Stimulated activated CD8-positive, alpha-beta memory T cell treated with anti-CD3 and anti-CD28 coated beads, Interleukin-7, amount 100 ng/mL, for 4 hours (primary cell): ENCODE measurements at regions not wholly inside any gene's neighbourhood (a gene's known extent, or its start where the extent isn't known, plus 50 kb on each side); places are given as distances from the start of the nearest gene placed in this dataset.

Experiments used
- DNase-seq, 2 donors: peaks; one replicate each; pipeline ENCODE4 v3.0.0-alpha.2; 2020; ENCODE audit warnings: low read depth in 2 of 2

DNA sequence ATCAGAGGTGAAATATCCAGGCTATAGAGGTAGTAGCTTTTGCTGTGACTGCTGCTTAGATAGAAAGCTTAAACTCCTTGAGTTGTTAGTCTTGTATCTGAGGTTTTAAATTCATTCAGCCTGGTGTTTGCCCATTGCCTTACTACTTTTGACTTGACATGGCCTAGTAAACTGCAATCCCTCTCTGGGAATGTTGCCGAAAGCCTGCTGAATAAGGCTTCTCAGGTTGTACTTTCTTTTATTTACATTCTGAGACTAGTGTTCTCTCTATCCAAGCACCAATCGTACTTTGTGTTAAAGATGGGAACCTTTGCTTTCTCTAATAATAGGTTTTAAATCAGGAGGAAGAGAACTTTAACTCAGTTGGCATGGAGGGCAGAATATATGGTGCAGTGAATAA is 357.6 kb upstream of the CWC22 start:
- DNase-seq = no peak

- no peak for DNase-seq
These were observed 353.2 kb upstream of the CWC22 start for GRCh38 chr2:180360283-180360618.

DNA sequence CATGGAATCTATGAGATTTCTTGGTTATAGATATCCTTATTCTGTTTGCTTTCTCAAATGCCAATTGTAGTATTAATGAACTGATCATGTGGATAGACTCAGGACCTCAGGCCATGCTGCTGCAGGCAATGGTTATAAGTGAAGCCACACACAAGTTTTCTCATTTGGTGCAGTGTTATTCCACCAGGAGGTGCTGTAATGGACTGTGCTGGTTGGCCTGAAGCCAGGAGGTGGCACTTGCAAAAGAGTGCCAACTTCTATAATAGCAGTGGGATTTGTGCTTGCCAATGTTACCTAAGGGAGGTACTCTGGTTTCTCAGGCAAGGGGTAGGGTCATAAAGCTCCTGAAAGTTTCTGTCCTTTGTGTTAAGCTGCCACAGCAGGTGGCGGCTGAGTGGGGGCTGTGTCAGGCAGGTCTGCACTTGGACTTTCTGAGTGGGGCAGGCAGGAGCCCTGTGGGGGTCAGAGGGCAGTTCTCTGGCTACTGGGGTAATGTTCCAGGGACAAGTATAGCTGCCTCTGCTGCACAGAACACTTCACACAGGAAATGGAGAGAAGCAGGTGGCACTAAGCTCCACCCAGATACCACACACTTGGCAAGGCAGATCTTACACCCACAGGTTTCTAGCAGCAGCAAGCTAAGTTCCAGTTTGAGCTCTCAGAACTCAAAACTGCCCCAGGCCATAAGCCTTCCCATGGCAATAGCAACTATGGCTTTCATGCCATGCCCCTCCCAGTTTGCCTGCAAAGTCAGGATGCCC is 352.6 kb upstream of the CWC22 start:
- no peak for DNase-seq

GRCh38 chr2:180358458-180358857 is 351.4 kb upstream of the CWC22 start:
- no peak for DNase-seq

DNA sequence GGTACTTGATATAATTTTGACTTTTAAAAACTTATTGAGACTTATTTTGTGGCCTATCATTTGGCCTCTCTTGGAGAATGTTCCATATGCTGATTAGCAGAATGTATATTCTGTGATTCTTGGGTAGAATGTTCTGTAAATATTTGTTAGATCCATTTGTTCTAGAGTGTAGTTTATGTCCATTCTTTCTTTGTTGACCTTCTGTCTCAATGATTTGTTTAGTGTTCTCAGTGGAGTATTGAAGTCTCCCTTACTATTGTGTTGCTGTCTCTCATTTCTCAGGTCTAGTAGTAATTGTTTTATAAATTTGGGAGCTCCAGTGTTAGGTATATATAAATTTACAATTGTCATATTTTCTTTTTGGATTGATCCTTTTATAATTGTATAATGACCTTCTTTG is 349.6 kb upstream of the CWC22 start:
- DNase-seq = no peak

DNA sequence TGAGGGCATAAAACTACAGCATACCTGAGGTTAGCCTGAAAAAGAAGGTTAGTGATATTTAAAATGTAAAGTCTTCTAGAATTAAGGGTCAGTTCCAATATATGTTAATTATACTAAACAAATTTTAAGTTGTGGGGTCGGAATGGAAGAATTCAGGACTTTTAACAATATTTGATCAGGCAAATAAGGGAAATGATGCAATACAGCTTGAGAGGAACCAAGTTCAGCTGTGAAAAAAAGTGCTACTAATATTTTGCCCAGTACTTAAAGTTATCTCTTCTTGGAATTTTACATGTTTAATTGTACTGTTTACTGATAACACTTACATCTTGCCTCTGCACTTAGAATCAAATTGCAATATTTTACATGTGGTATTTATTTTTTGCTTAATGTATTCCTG is 345.5 kb upstream of the CWC22 start:
- no peak for DNase-seq

GRCh38 chr2:180349809-180350208 is 342.7 kb upstream of the CWC22 start:
- no peak for DNase-seq

DNA sequence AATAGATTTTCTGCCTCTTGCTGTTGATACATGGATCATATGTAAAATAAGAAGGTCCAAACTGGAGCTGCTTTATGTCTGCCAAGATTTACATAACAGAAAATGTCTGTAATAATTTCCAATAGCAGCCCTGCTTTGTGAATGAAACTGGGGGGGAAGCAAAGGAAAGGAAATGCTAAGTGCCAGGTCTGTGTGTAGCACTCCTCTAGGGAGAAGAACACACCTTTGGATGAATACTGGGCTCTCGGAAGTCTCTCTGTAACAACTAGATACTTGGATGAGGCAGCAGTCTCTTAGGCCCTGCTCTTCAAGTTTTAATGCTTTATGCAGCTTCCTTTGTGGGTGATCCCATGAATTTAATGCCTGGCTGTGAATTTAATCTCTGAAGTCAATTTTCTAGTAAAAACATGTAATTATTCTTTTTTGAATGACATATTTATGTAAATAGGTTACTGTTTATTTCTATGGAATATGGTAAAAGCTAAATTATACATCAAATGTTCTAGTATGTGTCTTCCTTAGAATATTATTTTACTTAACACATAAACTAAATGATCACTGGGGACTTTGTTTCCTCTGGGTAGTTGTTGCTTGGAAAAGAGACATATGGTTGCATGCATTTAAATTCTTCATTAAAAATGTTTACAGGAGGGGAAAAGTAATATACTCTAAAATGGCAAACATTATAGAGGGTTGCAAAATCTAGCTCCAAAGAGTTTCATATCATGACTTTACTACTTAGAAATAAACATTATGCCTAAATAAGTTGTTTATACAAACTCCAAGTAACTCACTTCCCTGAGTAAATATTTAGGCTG is 336.6 kb upstream of the CWC22 start:
- no peak for DNase-seq

DNA sequence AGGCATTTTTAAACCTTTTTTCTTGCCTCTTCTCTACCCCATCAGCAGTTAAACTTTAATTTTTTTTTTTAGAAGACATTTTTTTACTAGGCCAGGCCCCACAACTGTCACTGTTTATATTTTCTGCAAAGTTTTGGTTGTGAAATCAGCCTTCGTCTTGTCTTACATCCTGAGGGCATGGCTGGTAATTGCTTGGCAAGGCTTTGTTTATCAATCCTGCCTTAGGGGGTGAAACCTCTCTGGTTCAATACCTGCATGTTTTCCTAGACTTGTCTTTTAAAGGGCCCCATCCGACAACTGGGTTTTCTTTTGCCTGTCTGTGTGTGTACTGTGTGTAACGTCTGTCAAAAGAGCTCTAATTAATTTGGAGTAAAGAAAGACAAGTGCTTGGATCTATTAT is 330.0 kb upstream of the CWC22 start:
- DNase-seq = no peak

GRCh38 chr2:180336550-180336949 is 329.5 kb upstream of the CWC22 start:
- no peak for DNase-seq

DNA sequence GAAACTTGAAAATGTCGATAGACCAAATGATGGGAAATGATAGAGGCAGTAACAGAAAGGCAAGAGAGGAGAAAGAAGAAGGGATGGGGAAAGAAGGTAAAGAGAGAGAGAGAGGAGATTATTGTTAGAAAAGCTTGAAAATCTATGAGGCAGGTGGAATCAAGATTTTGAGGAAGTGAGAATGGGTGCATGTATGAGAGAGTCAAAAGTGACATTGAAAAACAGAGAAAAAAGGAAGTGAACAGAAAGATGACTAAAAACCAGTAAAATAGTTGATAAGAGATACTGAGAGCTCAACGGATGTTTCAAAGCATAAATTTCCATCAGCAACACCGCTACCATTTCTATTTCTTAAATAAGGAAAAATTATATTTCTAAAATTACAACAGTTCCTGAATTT is 327.4 kb upstream of the CWC22 start:
- DNase-seq = no peak

DNA sequence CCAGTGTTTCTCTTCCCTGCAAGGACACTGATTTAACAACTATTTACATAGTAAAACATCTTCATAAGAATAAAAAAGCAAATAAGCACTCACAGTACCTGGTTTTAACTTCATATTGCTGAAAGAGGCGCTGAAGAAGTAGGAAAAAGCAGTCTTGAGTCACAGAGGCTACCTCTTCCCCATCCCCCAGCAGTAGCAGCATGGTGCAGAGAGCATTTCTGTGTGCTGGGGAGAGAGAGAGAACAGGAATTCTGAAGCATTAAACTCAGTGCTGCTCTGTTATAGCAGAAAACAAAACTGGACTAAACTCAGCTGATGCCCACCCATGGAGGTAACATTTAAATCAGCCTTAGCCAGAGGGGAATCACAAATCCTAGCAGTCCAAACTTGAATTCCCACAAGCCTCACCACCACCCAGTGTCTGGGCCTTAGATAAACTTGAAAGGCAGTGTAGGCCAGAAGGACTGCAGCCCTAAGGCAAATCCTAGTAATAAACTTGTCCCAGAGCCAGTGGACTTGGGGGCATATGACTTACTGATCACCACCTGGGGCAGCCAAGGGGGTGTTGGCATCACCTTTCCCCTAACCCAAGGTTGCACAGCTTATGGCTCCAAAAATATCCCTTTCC is 321.8 kb upstream of the CWC22 start:
- no peak for DNase-seq

DNA sequence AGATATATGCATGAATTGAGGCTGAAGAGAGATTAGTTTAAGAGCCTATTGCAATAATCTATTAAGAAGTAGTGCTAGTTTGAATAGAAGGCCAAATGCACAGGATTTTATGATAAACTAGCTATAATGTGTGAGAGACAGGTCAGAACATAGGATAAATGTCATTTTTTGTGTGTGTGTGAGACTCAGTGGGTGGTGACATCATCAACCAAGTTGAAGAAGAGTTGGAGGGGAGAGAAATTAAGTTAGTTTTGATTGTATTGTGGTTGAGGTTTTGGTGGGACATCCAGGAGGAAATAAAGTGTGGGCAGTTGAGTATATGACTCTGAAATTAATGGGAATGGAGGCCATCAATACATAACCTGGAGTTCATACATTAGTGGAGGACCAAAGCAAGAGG is 320.1 kb upstream of the CWC22 start:
- no peak for DNase-seq

DNA sequence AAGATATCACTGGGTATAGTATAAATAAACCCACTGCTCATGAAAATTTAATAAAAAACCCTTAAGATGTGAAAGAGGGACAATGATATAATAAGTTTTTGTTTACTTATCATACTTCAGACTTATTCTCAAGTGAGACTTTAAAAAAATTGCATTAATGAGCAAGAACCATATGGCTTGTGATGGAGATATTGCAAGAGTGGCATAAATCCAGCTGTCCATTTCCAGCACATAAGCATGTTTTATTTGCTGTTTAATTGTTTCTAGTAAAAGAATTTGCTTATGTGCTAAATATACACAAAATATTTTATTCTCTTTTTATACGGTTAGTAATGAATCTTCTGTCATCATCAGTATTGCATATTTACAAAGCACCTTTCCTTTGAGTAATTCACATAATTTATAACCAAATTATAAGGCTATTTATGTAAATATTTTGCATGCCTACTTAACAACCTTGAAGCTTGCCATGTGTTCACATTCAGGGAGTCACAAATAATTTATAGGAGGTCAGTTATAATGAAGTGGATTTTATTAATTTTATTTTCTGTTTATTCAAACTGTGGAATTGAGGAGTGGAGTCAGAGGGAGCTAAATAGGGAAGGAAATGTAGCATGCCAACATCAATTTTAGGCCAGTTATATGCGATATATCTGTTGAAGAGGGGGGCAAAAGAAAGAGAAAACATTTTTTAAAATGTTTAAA is 318.5 kb upstream of the CWC22 start:
- DNase-seq = no peak

DNA sequence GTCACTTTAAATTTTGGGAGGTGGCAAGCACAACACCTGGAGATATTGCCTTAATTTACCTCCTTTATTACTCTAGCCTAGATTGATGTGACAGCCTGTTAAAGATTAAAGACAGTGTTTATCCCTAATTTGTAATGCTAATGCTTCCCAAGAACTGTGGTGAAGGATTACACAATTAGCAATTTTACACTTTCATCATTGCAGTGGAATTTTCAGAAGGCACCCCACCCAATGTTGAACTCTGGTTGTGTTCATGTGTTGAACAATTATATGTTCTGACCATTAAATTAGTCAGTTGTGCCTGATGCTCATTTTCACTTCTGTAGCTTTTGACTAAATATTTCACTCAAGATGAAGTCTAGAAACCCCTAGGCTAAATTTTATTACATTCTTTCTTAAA is 317.1 kb upstream of the CWC22 start:
- no peak for DNase-seq

DNA sequence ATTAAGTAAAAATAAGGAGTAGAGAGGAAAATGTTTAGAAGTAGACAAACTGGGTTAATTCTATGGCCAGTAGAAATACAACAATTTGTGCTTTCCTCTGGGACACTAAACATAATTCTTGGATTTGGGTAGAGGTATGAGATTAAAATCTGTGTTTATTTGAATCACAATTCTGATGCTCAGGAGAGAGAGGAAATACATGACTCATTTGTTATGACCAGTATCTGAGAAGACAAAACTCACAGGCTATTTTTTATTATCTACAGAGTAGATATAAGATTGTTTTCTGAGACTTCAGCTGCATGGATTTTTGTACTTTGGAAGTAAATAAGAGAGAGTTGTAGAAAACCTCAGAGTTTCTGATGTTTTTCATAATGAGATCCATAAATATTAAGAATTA is 315.7 kb upstream of the CWC22 start:
- DNase-seq = no peak

GRCh38 chr2:180319586-180320405 is 312.7 kb upstream of the CWC22 start:
- DNase-seq = no peak

DNA sequence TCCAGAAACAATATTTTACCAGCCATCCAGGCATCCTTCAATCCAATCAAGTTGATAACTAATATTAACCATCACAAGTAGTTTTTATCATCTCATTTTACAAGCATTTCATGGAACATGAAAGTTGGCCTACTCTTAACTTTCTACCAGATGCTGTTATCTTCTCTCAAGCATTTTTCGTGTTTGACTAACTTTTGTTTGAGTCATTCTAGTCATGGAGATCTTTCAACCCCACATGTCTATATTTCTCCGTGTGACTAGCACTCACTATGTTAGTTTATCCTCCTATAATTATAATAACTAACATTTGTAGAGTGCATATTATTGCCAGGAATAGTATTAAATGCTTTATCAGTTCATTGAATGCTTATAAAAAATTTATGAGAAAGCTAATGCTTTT is 307.0 kb upstream of the CWC22 start:
- DNase-seq = no peak

DNA sequence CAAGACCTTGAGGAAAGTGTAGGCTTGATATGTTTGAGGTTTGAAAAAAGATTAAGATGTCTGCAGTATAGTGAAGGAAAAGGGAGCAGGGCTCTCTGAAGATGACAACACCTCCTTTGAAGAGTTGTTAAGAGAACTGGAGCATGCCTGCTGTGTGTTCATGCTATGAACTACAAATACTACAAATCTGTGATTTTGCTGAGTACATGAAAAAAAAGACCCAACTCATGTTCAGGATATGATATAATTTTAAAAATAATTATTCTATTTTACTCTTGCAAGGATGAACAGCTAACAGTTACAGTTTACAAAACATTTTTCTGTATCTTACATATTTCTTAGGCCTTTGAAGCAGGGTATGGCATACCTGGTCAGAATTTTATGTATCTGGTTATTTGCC is 305.4 kb upstream of the CWC22 start:
- no peak for DNase-seq

DNA sequence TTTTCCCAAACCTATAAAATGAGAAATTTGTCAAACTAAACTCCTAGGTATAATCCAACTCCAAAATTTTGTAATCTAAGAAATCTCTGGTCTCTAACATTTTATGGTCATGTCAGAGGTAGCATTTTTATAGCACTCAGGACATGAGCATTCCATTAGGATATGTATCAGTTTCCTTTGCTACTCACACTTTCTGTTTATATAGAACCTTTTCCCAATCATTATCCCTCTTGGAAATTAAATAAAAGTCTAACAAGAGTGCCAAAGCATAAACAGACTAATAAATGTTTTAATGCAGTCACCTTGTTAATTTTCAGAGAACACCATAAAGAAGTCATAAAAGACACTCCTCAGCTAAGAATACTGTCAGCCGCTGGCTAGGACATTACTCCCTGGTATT is 300.0 kb upstream of the CWC22 start:
- DNase-seq = no peak

- no peak for DNase-seq
These were observed 299.2 kb upstream of the CWC22 start for GRCh38 chr2:180306346-180306745.
